ENCODE measurements at regions not wholly inside any gene's neighbourhood (a gene's known extent, or its start where the extent isn't known, plus 50 kb on each side); places are given as distances from the start of the nearest gene placed in this dataset.
A peak's percentile ranks its signal among the peaks of the same experiment; 100 is the strongest.

DNA sequence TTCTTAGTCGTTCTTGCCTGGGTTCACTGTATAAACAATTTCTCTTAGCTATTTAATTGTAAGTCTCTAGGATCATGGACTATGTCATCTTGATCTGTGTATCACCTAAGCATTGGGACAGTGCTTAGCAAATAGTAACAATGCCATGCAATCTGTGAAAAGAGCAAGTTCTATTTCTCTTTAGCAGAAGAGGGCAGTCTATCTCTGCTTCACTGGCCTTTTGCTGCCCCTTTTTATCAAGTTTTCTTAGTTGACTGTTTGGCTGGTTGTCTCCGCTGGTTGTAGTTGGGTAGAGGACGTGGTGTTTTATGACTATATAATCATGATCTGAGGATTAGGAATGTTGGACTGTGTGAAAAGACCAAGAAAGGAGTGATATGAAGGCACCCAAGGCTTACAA, 315.0 kb downstream of the JRKL start:
- CTCF ChIA-PET, result no interaction called here
- Histone ChIP-seq H3K36me3 (ENCODE audit: insufficient read depth, low read length, poor library complexity, severe bottlenecking) (no peaks in the 10 kb centered on the region), H3K4me1 (ENCODE audit: insufficient read depth, low read length, poor library complexity, severe bottlenecking) (peaks cover 3% of the 10 kb centered on the region), H3K9me3 (ENCODE audit: low read depth, low read length, poor library complexity, severe bottlenecking) (no peaks in the 10 kb centered on the region), H3K27me3 (replicated peaks; ENCODE audit: insufficient read depth, low read depth, low read length, poor library complexity) (no peaks in the 10 kb centered on the region), H3K4me3 (ENCODE audit: low read depth, low read length, poor library complexity, severe bottlenecking) (no peak overlapping the region), H3K27ac (ENCODE audit: low read depth, low read length, poor library complexity, severe bottlenecking) (no peak overlapping the region)
- POLR2A ChIA-PET (ENCODE audit: low non-redundant PET), result no interaction called here
- no TSS peak for BruUV-seq (replicated peaks)
- intact Hi-C loops (cut with micrococcal nuclease; ENCODE audit: unreplicated experiment), result loop anchor here (2.0 to 5.0 kb wide), 2 partner anchors 90 to 437 kb away; no protein-coding TSS in a partner anchor
- peak; percentile 45 for DNase-seq (ENCODE audit: low spot score)
- TF ChIP-seq, protein P1, sequence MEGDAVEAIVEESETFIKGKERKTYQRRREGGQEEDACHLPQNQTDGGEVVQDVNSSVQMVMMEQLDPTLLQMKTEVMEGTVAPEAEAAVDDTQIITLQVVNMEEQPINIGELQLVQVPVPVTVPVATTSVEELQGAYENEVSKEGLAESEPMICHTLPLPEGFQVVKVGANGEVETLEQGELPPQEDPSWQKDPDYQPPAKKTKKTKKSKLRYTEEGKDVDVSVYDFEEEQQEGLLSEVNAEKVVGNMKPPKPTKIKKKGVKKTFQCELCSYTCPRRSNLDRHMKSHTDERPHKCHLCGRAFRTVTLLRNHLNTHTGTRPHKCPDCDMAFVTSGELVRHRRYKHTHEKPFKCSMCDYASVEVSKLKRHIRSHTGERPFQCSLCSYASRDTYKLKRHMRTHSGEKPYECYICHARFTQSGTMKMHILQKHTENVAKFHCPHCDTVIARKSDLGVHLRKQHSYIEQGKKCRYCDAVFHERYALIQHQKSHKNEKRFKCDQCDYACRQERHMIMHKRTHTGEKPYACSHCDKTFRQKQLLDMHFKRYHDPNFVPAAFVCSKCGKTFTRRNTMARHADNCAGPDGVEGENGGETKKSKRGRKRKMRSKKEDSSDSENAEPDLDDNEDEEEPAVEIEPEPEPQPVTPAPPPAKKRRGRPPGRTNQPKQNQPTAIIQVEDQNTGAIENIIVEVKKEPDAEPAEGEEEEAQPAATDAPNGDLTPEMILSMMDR (conservative IDR thresholded peaks at IDR 0.05; ENCODE audit: low read depth, low read length), result peak; percentile 45
- TF ChIP-seq EZH2 (IDR thresholded peaks at IDR 0.05; ENCODE audit: borderline replicate concordance, low read depth, low read length, poor library complexity, severe bottlenecking), result no peak

DNA sequence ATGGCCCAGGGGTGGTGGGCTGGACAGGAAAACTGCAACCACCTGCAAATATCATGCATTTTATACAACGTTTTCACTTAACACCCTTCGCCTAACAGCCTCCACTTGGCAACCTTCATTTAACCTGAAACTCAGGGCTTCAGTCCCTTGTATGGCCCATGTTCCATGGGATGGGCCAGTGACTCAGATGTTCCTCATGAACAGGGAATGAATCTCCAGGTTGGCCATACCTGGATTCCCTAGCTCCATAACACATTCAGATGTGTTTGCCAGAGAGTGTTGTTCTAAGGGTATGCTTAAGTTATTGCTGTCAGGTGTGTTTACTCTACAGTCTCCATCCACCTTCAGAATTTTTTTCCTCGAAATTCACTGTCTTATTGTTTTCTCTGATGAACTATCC, 316.9 kb downstream of the JRKL start:
- BruUV-seq (replicated peaks), result no TSS peak
- Histone ChIP-seq H3K4me1 (ENCODE audit: insufficient read depth, low read length, poor library complexity, severe bottlenecking) (peaks cover 3% of the 10 kb centered on the region), H3K9me3 (ENCODE audit: low read depth, low read length, poor library complexity, severe bottlenecking) (no peaks in the 10 kb centered on the region), H3K27ac (ENCODE audit: low read depth, low read length, poor library complexity, severe bottlenecking) (no peak overlapping the region), H3K36me3 (ENCODE audit: insufficient read depth, low read length, poor library complexity, severe bottlenecking) (no peaks in the 10 kb centered on the region), H3K27me3 (replicated peaks; ENCODE audit: insufficient read depth, low read depth, low read length, poor library complexity) (no peaks in the 10 kb centered on the region), H3K4me3 (ENCODE audit: low read depth, low read length, poor library complexity, severe bottlenecking) (no peak overlapping the region)
- TF ChIP-seq EZH2 (IDR thresholded peaks at IDR 0.05; ENCODE audit: borderline replicate concordance, low read depth, low read length, poor library complexity, severe bottlenecking), result no peak
- TF ChIP-seq, protein P1 (conservative IDR thresholded peaks at IDR 0.05; ENCODE audit: low read depth, low read length), result no peak
- intact Hi-C loops (cut with micrococcal nuclease; ENCODE audit: unreplicated experiment), result no loop called here
- ChIA-PET POLR2A (ENCODE audit: low non-redundant PET) (no interaction called here), CTCF (interaction anchor here (0.5 kb wide), 1 partner anchor 243 kb away, joined by 4 read pairs; no protein-coding TSS in a partner anchor)
- no peak for DNase-seq (ENCODE audit: low spot score)

DNA sequence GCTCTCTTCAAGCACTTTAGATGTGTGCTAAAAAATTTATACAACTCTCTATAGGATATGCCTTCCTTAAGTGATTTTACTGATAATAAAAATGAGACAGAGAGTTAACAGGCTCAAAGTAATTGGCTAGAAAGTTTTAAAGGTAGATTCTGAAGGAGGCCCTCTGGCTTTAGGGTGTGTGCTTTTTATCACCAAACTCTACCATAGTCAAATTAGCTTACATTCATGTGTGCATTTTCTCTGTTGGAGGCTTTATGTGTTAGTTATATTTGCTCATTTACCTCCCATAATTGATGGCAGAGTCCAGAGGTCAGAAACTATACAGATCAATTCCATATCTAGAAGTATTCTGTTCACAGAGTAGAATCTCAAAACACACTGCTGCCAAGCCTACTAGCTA, 317.5 kb downstream of the JRKL start:
- intact Hi-C loops (cut with micrococcal nuclease; ENCODE audit: unreplicated experiment), result no loop called here
- POLR2A ChIA-PET (ENCODE audit: low non-redundant PET), result no interaction called here
- Histone ChIP-seq H3K27ac (ENCODE audit: low read depth, low read length, poor library complexity, severe bottlenecking) (no peak overlapping the region), H3K4me1 (ENCODE audit: insufficient read depth, low read length, poor library complexity, severe bottlenecking) (peaks cover 3% of the 10 kb centered on the region), H3K9me3 (ENCODE audit: low read depth, low read length, poor library complexity, severe bottlenecking) (no peaks in the 10 kb centered on the region), H3K36me3 (ENCODE audit: insufficient read depth, low read length, poor library complexity, severe bottlenecking) (no peaks in the 10 kb centered on the region), H3K4me3 (ENCODE audit: low read depth, low read length, poor library complexity, severe bottlenecking) (no peak overlapping the region), H3K27me3 (replicated peaks; ENCODE audit: insufficient read depth, low read depth, low read length, poor library complexity) (no peaks in the 10 kb centered on the region)
- no peak for TF ChIP-seq EZH2 (IDR thresholded peaks at IDR 0.05; ENCODE audit: borderline replicate concordance, low read depth, low read length, poor library complexity, severe bottlenecking)
- TF ChIP-seq, protein P1 (conservative IDR thresholded peaks at IDR 0.05; ENCODE audit: low read depth, low read length), result no peak
- CTCF ChIA-PET, result interaction anchor here (0.5 kb wide), 1 partner anchor 244 kb away, joined by 4 read pairs; no protein-coding TSS in a partner anchor
- DNase-seq (ENCODE audit: low spot score), result no peak
- BruUV-seq (replicated peaks), result no TSS peak

Measured in A673 (cell line).